Stimulated activated CD8-positive, alpha-beta memory T cell treated with anti-CD3 and anti-CD28 coated beads, Interleukin-2, amount 100 ng/mL, for 48 hours (primary cell): ENCODE measurements at regions not wholly inside any gene's neighbourhood (a gene's known extent, or its start where the extent isn't known, plus 50 kb on each side); places are given as distances from the start of the nearest gene placed in this dataset.

Source experiments
- DNase-seq, 2 donors: peaks; one replicate each; pipeline ENCODE4 v3.0.0-alpha.2; 2020; ENCODE audit warnings: low read depth in 2 of 2

DNA sequence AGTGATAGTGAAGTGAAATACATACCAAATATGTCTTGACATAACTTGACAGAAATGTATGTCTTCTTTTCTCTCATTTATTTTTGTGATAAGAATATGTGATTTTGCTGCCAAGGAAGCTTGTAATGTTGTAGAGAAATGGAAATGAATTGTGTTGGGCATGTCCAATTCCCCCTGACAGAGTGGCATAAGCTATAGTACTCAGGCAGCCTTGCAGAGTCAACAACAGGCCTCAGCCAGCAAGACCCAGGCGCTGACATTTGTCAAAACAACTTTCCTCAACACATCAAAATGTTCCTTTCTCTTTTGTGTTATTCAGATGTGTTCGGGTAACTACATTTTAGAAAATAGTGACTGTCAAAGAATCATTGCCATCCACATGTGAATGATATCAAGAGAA, 538.1 kb upstream of the ATP11B start:
- DNase-seq, result no peak

DNA sequence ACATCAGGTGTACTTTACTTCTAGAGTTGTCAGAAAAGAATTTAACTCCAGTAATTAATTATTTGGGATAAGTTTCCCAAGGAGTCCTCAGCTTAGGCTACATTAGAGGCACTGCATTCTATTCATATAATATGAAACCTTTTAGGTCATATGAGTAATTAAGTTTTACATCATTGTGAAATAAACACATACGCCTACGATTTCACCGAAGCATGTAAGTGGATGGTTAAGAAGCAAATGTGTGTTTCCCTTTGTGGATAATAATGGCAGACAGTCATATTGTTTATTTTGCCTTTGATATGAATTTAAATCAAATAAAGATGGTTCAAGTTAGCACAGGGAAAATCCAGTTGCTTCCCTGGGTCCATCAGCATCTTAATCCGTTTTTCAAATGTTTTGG, 535.9 kb upstream of the ATP11B start:
- no peak for DNase-seq

DNA sequence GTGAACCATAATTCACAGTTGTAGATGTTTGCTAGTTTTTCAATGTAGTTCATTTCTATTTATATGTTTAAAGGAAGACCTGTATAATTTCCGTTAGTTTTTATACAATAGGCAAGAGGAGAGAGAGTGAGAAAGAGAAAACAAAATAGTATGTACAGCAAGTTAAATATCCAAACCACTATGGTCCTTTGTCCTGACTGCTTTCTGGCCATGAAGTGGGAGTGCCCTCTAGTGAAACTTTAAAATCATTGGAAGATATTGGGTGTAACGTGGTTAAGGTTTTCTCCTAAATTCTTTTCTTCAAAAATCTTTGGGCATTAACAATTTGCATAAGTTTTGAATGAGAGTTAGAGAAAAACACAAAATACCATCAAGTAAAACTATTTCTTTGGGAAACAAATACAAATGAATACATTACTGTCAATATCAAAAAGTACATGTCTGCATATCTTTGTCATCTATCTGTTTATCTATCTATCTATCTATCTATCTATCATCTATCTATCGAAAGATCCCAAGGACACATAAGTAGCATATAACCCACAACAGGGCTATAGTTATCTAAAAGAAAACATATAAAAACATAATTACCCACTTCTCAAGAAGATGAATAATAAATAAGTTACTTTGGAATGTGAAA, 534.6 kb upstream of the ATP11B start:
- no peak for DNase-seq

DNA sequence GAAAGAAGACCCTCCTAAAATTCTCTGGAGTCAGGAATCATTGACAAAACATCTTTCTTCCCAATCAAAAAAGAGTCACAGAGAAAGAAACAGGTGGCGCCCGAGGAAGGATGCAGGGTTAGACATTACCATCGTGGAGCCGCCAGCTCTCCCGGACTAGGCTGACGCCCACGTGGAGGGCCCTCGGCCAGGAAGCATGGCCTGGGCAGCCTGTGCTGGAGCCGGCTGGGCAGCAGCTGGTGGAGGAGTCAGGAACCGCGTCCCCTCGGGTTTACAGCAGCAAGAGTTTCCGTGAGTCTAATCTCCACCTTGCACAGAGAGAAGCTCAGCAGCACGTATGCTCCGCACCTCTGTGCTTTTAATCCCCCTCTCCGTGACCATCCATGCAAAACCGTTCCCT, 533.7 kb upstream of the ATP11B start:
- no peak for DNase-seq

DNA sequence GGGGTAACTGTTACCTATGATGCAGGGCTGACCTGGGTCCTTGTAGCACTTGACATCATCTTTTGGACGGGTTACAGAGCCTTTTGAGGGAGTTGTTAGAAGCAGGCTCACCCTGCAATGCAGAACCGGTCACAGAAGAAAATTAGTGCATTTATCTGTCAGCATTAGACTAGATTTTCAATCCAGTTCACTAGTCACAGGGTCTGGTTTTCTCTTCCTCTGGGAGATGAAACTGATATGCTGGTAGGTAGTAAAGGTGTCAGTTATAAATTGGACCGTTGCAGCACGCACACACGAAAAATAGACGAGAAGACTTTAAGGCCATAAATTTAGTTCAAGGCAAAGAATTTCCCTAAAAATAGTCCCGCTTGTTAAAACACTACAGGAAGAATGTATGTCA, 532.3 kb upstream of the ATP11B start:
- DNase-seq, result no peak

DNA sequence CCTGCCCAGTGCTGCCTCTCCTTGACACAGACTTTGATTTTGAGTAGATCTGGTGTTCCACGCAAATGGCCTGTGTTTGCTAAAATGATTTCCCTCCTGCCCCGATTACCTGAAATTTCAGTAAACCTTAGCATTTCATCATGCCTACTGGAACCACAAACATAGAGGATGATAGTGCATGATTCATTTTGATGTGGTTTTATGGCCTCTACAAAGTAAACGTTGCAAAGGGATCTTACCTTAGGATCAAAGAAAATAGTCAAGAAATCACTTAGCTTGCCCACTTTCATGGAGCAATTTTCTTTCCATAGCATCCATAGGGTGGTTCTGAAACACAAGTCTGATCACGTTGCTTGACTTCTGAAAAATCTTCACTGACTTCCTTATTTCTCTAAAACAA, 524.6 kb upstream of the ATP11B start:
- DNase-seq, result no peak

DNA sequence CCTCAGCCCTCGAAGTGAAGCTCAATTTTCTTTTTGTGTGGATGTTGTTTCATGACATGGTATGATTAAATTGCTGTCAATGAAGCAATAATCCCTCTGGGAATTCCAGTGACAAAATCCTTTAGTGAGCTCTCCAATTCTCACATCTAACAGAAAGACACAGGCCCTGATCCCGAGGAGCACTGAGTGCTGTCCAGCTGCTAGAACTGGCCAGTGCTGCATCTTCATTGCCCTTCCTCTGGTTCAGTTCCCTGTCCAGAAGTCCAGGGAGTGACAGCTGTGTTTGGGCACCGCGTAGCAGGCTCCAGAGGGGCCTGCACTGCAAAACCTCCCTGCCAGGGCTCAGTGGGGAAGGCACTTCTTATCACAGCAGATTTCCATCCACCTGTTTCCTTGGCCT, 516.8 kb upstream of the ATP11B start:
- no peak for DNase-seq

DNA sequence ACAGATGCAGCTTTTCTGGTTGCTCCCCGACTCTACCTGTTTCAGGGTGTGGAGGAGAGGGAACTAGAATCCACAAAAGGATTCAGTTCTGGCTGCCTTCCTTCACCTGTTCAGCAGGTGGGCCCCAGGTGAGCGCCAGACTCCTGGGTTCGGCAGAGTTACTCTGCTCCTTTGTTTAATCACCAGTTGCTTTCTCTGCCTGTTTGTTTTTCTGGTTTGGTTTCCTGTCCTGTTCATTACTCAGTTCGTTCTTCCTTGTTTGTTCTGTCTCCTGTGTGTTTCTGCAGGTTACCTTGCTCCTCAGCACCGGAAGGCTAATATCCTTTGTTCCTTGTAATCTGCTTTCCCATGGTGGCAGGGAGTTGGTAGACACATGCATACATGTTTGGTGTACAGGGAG, 508.5 kb upstream of the ATP11B start:
- no peak for DNase-seq

DNA sequence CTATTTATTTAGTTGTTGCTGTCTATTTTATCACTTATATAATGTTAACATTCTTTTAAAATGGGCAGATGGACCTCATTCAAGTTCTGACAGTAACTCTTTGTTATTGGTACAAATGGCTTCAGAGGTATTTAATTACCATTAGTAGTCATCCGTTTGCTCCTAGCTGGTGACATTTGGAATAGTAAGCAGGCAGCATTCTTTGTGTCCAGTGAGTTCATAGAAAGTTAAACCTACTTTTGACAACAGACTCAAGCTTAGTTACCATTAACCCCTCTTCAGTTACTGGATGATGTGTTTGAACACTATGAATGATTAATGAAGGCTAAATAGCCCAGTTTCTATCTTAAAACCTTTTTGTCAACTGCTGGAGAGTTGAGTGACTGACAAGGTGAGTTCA, 500.7 kb upstream of the ATP11B start:
- no peak for DNase-seq

DNA sequence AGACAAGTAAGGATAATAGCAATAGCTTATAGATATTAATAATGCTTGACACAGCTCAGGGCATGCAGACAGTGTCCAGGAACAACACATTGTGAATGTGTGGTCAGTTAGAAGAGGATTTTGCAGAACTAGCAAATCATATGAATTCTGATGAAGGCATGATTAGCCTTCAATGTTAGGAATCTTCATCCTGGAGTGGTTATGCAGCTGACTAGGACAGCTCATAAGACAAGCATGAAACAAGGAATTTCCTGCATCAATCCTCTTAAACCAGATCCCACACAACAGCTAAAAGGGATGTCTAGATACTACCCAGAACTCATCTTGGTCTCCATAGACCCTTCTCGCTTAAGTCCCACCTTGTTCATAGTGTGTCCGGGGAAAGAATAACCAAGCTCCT, 499.0 kb upstream of the ATP11B start:
- DNase-seq, result no peak

DNA sequence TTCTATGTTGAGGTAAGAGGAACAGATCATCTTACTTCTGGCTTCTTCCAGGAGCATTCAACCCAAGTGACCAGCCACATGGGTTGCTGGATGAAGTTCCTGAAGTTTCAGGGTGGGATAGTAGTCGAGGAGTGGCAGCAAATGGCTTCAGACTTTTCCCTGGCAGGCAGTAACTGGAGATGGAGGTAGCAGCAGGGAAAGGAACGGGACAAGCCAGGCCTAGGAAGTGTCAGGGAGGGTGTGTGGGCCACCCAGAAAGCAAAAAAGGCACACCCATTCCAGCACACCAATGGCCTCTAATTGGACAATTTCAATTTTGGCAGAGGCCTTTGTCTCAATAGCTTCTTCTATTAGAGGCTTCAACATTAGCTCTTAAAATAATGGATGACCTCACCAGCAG, 498.6 kb upstream of the ATP11B start:
- DNase-seq, result no peak

DNA sequence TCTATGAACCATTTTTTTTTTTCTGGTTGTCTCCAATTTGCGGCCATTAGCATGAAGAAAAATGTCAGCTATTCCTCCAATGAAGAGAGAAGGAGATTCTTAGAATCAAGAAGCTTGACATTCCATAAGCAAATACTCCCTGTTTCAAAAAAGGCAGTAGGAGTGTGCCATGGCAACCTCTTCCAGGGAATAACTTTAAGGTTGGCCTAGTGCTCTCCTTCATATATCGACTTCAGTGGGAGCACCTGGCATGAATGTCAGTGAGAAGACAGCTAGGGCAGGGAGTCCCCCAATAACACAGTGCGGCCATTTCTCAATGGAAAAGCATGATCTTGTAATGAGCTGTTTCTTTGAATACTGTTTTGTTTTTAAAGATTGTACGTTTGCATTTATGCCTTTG, 493.0 kb upstream of the ATP11B start:
- DNase-seq, result no peak

DNA sequence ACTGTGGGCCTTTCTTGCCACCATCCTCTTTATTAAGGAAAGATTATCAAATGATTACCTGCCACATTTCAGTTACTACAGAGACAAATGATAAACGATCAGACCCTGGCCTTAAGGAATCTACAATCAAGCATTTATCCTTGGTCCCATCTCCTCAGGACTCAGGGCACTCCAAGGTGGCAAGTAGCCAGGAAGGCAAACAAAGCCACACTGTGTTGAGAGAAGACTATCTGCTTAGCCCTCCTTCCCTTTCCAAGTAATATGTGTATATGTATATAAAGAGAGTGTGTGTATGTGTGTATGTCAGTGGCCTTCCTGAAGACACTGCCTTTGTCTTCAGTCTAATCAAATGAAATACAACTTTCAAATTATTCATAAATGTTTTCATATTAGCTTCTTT, 490.1 kb upstream of the ATP11B start:
- DNase-seq, result no peak

DNA sequence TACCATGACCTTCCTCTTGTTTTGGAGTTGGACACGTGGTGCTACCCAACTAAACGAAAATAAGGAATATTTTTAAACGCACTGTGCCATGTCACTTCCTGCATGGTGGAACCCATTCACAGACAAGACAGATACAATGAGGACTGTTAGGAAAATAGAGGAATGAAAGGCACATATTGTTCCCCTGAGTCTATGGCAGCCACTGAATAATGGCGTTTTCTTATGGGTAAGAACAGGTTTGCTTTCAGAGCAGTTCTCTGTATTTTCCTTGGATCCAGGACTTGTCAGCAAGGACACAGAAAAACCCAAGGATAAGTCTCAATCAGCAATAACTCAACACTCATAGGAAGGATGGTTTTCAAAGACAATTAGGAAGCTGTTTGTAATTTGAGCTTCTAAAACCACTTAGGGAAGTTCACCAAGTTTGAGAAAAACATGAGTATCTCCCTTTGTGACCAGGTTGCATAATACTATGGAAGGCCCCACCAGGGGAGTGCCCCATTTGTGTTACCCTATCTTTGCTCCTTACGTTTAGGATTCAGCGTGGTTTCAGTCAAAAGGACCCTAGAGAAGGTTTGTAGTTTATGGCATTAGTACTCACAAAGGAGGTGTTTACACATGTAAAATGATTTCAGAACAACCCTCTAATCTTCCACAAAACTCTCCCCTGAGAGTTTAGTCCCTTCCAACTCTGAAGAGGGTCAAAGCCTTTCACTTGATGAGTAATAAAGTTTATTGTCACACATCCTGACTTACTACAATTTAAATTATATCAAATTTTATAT, 487.2 kb upstream of the ATP11B start:
- no peak for DNase-seq

DNA sequence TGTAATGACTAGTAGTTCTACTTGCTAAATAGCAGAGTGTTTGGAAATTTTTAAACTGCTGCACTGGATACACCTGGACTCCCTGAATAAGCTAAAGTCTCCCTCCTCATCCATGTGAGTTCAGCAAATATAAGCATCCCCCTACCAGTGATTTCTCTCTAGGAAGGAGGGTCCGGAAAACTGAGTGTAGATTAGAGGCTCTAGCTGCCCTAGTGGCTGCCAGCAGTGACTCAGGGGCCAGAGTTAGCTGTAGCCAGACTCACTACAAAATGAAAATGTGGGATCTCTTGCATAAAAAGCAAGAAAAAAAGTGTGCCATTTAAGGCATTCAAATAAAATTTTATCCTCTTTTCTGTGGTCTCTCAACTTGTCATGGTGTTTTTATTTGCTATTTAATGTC, 485.0 kb upstream of the ATP11B start:
- DNase-seq, result no peak

DNA sequence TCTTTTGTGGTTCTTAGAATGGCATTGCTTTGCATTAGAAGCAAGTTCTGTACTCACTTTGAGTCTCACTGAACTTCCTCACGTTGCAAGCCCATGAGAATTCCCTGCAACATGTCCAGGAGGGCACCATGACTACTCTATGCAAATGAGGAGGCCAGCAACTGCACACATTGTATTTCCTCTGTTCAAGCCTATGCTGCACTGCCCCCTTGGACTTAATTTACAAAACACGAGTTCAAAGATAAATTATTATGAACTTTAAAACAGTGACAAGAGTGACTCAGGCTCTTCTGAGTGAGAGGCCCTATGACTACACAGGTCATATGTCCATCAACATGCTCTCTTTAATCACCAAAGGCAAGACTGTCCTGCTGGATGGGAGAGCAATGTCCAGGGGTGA, 484.2 kb upstream of the ATP11B start:
- no peak for DNase-seq

DNA sequence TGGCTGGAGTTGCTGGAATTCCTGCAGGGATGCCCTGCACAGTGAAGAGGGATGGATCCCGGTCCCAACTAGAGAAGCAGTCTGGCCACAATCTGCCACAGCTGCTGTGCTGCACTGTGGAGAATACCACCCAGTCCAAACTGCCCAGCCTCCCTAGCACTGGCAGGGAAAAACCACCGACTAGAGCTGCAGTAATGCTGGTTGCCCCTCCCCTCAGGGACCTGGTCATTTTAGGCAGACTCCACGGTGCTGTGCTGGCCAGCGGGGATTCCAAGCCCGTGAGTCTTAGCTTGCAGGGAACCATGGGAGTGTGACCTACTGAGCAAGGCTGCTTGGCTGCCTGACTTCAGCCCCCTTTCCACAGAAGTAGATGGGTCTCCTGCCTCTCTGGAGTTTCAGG, 478.0 kb upstream of the ATP11B start:
- DNase-seq, result no peak

DNA sequence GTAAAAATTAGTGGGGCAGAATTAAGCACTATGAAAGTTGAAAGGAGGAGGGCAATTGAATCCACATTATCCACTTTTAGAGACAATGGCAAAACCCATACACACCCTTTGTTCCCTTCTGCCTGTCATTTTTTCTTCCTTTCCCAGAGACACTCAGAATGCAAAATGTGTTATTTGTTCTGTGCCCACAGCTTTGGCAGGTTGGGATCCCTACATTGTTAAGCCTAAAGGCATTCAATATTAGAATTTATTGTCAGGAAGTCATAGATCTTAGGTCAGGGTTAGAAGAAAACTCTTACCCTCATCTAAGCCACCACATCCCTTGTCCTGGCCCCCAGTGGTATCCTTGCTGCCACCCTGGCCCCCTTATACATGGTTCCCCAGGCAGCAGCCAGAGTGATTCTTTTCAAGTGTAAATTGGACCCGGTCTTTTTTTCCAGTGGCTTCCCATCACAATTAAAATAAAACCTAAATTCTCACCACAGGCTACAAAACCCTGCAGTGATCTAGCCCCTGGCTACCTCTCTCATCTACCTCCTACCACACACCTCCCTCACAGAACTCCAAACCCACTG, 470.1 kb upstream of the ATP11B start:
- DNase-seq, result no peak

DNA sequence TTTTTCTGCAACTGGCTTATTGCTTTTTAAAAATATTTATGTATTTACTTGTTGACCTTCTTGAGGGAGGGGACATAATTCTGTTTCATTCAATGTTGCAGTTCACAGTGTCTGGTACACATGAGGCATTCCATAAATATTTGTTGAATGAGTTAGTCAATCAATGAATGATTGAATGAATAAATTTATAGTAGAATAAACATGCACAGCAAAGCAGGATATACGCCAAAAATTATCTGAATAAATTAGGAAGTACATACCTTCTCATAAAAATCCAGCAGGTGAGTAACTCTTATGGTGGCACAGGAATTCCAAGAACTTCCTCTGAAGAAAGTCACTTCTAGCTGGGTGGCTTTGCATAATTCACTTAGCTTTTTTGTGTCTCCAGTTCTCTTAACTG, 469.4 kb upstream of the ATP11B start:
- DNase-seq, result no peak

DNA sequence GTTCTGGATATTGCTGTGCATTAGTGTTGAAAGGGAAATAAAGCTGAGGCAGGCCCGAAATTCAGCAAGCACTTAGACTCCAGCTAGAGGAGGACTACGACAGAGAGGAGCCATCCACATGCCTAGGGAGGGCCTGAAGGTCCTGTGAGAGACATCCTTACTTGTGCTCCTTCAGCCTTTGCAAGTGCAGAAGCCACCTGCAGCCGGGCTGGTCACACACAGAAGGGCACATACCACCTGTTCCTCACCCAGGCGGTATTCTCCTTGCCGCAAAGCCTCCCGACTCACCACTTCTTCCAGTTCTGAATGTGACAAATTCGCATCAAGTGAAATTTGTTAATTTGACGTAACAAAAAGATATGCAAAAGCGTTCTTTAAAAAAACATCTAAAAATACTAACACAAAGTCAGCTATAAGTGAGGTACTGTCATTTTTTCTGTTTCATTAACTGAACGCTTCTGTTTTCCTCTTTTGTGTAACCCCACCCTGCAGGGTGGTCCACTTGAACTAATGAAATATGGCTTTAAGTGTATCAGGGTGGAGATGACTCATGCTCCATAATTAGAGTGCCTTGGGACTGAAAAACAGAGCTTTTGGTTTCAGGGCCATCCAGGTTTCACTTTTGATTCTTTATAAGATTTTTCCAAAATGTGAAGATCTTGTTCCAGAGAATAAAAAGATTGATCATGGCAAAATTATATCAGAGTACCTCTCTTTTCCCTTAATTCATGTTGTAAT, 467.9 kb upstream of the ATP11B start:
- DNase-seq, result no peak

DNA sequence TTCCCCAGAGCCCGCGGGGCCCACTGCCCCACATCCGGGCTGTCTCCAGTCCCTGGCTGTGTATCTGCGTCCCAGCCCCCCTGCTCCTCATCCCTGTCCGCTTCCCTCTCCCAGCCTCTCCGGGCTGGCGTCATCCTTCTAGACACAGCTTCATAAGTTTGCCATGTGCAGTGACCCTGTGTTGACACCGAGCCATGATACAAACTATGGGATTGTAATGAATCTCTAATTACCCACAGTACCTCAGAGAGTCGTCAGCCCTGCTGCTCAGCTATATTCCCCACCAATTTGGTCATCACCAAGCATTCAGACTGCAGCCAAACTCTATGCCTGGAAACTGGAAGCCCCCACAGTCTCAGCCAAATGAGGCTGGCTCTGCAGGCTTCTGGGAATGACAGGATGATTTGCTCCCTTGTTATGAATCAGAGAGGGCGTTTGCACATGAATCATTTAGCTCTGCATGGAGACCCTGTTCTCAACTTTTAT, 466.1 kb upstream of the ATP11B start:
- DNase-seq, result no peak

DNA sequence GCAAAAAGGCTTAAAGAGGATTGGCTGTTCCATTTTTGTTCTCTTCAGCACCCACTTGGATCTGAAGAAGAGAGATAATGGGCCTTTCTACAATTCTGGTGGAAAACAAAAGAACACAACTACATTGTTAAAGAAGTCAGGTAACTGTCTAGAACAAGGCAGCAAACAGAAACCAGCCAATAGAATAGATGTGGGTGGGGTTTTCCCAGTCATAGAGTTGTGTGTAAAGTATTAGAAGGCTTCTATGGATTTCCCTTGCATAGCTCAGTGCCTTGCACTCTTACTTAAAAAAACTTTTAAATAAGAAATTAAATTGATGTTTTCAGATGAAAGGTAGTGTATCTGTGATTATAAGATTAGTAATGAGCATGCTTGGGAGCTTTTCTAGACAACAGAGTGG, 462.7 kb upstream of the ATP11B start:
- DNase-seq, result no peak

DNA sequence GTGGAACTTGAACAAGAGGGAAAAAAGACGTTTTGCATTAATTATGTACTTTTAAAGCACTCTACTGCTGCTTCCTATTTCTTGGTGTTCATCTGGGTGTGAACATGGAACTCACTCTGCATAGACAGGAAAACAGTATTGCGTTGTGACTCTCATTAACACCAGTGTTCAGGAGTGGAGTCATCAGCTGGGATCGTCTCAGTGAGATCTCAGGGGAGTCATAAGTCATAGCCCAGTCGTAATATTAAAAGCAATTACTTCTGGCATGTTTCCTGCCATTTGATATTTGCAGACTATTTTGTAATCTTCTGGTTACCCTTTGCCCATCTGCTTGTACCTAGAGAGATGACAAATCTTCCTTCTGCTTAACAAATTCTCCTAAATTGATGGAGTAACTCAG, 462.0 kb upstream of the ATP11B start:
- no peak for DNase-seq
